ENCODE measurements at regions not wholly inside any gene's neighbourhood (a gene's known extent, or its start where the extent isn't known, plus 50 kb on each side); places are given as distances from the start of the nearest gene placed in this dataset.

GRCh38 chr2:103734911-103735310 lies 973.1 kb downstream of the TMEM182 start:
- no peak overlapping the region for H3K4me2 ChIP-seq
- TF ChIP-seq RCOR1 (IDR thresholded peaks at IDR 0.05; ENCODE audit: low read depth, low read length) (no peak), MAX (IDR thresholded peaks at IDR 0.05) (no peak), TP53 (CRISPR knock-in tag; IDR thresholded peaks at IDR 0.05) (no peak), KDM1A (IDR thresholded peaks at IDR 0.05; ENCODE audit: low read depth) (no peak), CBX8 (IDR thresholded peaks at IDR 0.05) (no peak), HOXB13 (CRISPR knock-in tag; IDR thresholded peaks at IDR 0.05; ENCODE audit: low read depth) (no peak)
- FAIRE-seq (no peak), ATAC-seq (no peak), DNase-seq (ENCODE audit: low read depth in 1 of 2, low spot score in 1 of 2) (no peak)
- POLR2A ChIA-PET: no interaction called here
- H3K4me1 ChIP-seq: no peaks in the 10 kb centered on the region
- H3K27ac ChIP-seq: no peak overlapping the region
- CTCF ChIA-PET: no interaction called here
- no peaks in the 10 kb centered on the region for H3K9me3 ChIP-seq
- H3K4me3 ChIP-seq: no peak overlapping the region

- no peak overlapping the region for H3K4me3 ChIP-seq
- DNase-seq (ENCODE audit: low read depth in 1 of 2, low spot score in 1 of 2) (no peak), FAIRE-seq (no peak), ATAC-seq (no peak)
- H3K4me2 ChIP-seq: no peak overlapping the region
- no peaks in the 10 kb centered on the region for H3K9me3 ChIP-seq
- no peaks in the 10 kb centered on the region for H3K4me1 ChIP-seq
- WGBS (ENCODE audit: missing lambda C conversion rate): 0% methylated on average over 3 of the region's 3 CpGs
- no peak for TF ChIP-seq PBX3 (IDR thresholded peaks at IDR 0.05)
- TF ChIP-seq MYC (IDR thresholded peaks at IDR 0.05; ENCODE audit: borderline replicate concordance, low read length): no peak
- no peak for TF ChIP-seq CBX2 (IDR thresholded peaks at IDR 0.05; ENCODE audit: borderline replicate concordance, low read depth)
- TF ChIP-seq ZSCAN20 (CRISPR knock-in tag; IDR thresholded peaks at IDR 0.05): no peak
- no peak for TF ChIP-seq ESRRA (IDR thresholded peaks at IDR 0.05; ENCODE audit: borderline replicate concordance, low read length)
- no peak for TF ChIP-seq HOXB13 (CRISPR knock-in tag; IDR thresholded peaks at IDR 0.05; ENCODE audit: low read depth)
- TF ChIP-seq JUNB (IDR thresholded peaks at IDR 0.05): no peak
- TF ChIP-seq TFCP2L1 (CRISPR knock-in tag; IDR thresholded peaks at IDR 0.05): no peak
- TF ChIP-seq POLR2A (IDR thresholded peaks at IDR 0.05; ENCODE audit: low read length): no peak
- TF ChIP-seq EHF (CRISPR knock-in tag; IDR thresholded peaks at IDR 0.05): no peak
- no peak for TF ChIP-seq CHD2 (IDR thresholded peaks at IDR 0.05; ENCODE audit: low read length, partially characterized antibody)
- no peak for TF ChIP-seq REST (IDR thresholded peaks at IDR 0.05)
- TF ChIP-seq MAZ (IDR thresholded peaks at IDR 0.05; ENCODE audit: borderline replicate concordance, low read depth, low read length): no peak
- TF ChIP-seq EHMT2 (IDR thresholded peaks at IDR 0.05; ENCODE audit: low read depth): no peak
- TF ChIP-seq KDM5A (IDR thresholded peaks at IDR 0.05): no peak
- TF ChIP-seq ZNF302 (CRISPR knock-in tag; IDR thresholded peaks at IDR 0.05): no peak
- TF ChIP-seq RARB (CRISPR knock-in tag; IDR thresholded peaks at IDR 0.05): no peak
- TF ChIP-seq TP53 (CRISPR knock-in tag; IDR thresholded peaks at IDR 0.05): no peak
- TF ChIP-seq CEBPB (IDR thresholded peaks at IDR 0.05): no peak
- ChIA-PET POLR2A (no interaction called here), CTCF (interaction anchor here (0.6 kb wide), 1 partner anchor 901 kb away, joined by 3 read pairs; no protein-coding TSS in a partner anchor)
- no peak overlapping the region for H3K27ac ChIP-seq
Observed at GRCh38 chr2:103738108-103738507, 976.3 kb downstream of the TMEM182 start.
